ENCODE measurements at regions not wholly inside any gene's neighbourhood (a gene's known extent, or its start where the extent isn't known, plus 50 kb on each side); places are given as distances from the start of the nearest gene placed in this dataset.
"Not testable (repeated sequence)": the region's sequence is repeated elsewhere in the genome, so short reads cannot be mapped to it uniquely, and the experiment has no call there.

DNA sequence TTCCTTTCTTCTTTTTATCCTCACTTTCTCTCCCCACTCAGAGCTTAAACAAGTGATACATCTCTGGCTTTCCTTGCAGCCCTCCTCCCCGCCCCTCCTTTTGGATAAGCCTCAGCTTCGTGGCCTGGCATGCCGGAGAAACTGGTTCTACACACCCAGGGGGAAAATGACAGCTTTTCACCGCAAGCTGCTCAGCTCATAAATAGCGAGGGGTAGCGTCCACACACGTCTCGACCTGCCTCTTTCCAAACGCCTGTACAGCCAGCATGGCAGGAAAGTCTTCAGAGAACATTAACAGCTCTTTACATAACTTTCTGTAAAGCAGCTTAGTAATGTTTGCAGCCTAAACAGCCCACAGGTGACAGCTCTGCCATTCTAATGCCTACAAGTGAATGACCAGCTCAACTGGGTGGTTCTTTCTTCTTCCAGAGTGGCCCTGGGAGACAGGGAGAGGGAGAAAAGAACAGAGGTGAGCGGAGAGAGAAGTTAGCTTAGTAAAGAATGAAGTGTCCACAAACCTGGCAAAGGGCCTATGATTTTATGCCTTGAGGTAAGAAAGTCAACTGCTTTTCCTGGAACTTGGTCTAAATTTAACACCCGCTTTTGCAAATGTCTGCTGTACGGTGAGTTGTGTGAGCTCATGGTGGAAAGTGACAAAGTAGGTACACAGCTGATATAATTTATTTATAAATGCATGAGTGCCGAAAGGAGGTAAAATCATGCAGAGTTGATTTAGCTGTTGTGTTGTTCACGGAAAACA is 251.5 kb downstream of the TFAP2A start:
- no peak for DNase-seq
- TF ChIP-seq GATA1 (IDR thresholded peaks at IDR 0.05; ENCODE audit: low read depth, low read length), result no peak
- no peak for TF ChIP-seq POLR2A (IDR thresholded peaks at IDR 0.05; ENCODE audit: low read length)

DNA sequence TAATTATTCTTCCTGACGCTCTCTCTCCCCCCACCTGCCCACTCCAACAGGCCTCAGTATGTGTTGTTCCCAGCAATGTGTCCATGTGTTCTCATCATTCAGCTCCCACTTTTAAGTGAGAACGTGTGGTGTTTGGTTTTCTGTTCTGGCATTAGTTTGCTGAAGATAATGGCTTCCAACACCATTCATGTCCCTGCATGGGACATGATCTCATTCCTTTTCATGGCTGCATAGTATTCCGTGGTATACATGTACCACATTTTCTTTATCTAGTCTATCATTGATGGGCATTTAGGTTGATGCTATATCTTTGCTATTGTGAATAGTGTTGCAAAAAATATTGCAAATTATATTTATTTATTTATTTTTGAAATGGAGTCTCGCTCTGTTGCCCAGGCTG is 258.0 kb downstream of the TFAP2A start:
- TF ChIP-seq GATA1 (IDR thresholded peaks at IDR 0.05; ENCODE audit: low read depth, low read length), result no peak
- no peak for TF ChIP-seq POLR2A (IDR thresholded peaks at IDR 0.05; ENCODE audit: low read length)
- DNase-seq, result no peak

DNA sequence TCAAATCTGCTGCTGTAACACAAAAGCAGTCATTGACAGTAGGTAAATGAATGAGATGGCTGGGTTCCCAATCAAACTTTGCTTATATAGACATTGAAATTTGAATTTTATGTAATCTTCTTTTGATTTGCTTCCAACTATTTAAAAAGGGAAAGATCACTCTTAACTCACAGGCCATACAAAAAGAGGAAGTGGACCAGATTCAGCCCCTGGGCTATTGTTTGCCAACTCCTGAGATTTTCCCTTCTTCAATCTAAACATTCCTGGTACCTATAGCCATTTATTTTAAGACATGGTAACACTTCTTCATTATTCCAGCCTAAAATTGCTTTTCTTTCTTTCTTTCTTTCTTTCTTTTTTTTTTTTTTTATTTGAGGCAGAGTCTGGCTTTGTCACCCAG is 260.6 kb downstream of the TFAP2A start:
- DNase-seq, result no peak
- TF ChIP-seq POLR2A (IDR thresholded peaks at IDR 0.05; ENCODE audit: low read length) (no peak), GATA1 (IDR thresholded peaks at IDR 0.05; ENCODE audit: low read depth, low read length) (no peak)

DNA sequence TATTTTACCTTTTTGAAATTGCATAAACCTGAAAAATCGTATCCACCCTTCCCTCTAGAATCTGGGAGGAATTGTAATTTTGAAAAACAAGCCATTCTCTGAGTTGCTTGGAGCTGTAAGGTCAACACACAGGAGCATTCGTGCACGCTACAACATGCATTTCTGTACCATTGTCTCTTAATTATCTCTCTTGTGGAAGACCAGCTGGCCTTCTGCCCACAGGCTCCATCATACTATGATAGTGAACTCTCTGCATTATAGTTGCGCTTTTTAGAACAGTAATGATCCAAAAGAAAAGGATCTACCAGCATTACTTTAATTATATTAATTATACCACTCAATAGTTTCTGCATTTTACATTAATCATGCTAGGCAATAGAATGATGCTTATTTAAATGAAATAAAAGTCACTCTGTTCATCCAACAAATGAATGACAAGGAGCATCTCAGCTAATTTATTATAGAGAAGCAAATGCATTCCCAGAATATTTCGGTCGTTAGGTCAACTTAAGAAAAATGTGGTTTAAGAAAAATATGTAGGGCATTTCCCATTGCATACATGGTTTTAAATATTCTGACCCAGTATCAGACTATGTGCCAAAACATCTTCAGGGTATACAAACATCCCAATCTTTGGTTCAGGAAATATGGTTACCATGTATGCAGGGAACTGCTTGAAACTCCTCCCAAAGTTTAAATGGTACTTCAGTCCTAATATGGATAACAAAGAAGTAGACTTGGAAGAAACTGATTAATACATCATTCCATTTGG is 263.5 kb downstream of the TFAP2A start:
- DNase-seq, result no peak
- TF ChIP-seq GATA1 (IDR thresholded peaks at IDR 0.05; ENCODE audit: low read depth, low read length) (no peak), POLR2A (IDR thresholded peaks at IDR 0.05; ENCODE audit: low read length) (no peak)

DNA sequence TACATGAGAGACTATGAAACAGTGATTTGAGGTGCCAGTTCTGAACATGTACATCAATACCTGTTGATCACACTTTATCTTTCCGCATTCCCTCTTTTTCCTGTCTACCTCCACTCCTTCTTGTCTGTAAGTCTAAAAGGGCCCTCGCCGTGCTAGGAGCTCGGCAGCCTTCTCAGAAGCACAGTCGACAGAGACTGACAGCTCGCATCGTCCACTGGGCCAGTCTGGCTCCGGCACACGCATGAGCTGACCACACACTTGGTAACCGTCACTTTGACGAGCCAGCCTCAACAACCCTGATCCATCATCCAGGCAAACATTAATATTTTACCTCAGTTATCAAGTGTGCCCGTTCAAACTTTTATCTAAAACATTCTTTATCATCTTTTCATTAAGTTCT is 265.3 kb downstream of the TFAP2A start:
- TF ChIP-seq POLR2A (IDR thresholded peaks at IDR 0.05; ENCODE audit: low read length) (no peak), GATA1 (IDR thresholded peaks at IDR 0.05; ENCODE audit: low read depth, low read length) (no peak)
- DNase-seq, result no peak

DNA sequence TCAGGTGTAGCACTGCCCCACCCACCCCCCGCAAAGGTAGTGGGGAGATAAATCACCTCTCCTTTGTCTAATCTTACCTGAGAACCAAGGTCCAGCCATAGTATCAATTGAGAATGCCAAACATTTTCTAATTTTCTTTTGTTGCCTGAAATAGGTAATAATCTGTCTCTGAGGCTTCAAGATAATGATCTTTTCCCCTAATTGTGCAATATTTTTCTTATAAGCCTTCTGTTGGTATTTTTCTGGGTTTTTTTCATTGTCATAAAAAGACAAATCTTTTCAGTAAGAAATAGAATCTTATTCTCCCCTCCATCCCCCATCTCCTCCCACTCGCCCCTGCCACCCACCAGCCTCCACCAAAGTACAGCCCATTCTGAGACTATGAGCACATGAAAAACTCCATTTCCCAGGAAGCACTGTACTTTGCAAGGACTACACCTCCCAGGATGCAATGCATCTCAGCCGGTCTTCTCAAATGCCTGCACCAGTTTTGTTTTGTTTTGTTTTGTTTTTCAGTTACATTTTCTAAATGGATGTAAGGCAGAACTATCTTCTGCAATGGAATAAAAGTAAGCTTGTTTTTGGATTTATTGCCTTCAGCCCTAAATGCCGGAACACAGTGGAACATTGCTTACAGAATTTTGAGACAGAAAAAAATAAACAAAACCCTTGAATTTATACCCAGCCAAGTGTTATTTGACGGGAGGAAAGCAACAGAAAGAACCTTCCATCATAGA is 268.0 kb downstream of the TFAP2A start:
- DNase-seq, result peak; percentile 2 to 23
- no peak for TF ChIP-seq POLR2A (IDR thresholded peaks at IDR 0.05; ENCODE audit: low read length)
- TF ChIP-seq GATA1 (IDR thresholded peaks at IDR 0.05; ENCODE audit: low read depth, low read length), result no peak

DNA sequence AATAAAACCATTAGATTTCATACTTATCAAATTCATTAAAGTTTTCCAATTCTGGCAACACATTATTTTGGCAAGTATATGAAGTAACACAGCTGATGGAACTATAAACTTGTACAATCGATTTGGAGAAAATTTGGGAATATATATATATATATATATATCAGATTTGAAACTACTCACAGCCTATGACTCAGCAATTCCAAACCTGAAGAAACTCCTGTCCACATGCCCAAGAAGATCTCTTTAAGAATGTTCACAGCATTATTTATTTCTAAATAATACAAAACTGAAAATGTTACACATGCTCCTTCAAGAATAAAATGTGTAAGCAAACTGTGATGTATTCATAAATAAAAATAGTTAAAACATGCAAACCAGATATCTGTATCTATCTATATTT is 270.1 kb downstream of the TFAP2A start:
- no peak for TF ChIP-seq GATA1 (IDR thresholded peaks at IDR 0.05; ENCODE audit: low read depth, low read length)
- no peak for TF ChIP-seq POLR2A (IDR thresholded peaks at IDR 0.05; ENCODE audit: low read length)
- no peak for DNase-seq

DNA sequence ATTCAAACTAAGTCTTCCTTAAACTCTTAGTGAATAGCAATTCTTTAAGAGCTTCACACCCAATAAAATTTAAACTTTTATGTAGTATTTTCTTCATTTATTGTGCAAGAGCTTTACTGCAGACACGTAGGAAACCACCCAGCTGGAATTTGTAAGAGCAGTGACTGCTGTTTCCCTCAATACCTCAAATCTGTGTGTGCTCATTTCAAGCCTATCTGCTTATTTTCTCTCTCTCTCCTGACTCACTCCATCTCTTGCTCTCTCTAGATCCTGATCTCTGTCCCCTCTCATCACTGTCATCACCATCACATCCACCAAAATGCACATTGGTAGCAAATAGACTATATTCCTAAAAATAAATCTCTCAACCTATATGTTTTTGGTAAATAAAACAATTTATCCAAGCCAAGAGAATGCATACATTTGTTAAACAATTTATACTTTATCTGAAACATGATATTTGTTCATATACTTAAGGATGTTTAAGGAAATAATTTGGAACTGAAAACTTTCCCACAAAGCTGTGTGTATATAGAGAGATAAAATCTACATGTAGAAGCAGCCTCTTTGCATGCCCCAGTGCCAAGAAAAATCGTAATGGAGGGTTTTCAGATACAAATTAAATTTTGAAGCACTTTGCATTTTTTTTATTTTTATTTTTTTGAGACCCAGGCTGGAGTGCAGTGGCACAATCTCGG is 273.0 kb downstream of the TFAP2A start:
- TF ChIP-seq GATA1 (IDR thresholded peaks at IDR 0.05; ENCODE audit: low read depth, low read length) (no peak), POLR2A (IDR thresholded peaks at IDR 0.05; ENCODE audit: low read length) (no peak)
- DNase-seq, result no peak

DNA sequence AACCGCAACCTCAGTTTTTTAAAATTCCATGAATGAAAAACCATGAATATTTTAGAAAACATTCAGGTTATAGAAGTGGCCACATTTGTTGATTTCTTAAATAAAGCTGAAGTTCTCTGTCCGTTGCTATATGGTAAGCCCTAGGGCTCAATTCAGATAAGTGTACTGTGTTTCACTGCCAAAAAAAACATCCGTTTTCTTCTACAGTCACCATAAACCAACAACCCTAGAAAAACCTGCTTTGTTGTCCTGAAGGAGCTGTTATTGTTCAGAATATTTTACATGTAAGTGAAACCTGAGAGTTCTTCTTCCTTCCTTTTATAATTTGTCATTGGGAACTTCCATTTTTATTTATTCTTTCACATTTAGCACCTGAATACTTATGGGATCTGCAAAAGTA is 274.1 kb downstream of the TFAP2A start:
- no peak for TF ChIP-seq POLR2A (IDR thresholded peaks at IDR 0.05; ENCODE audit: low read length)
- no peak for TF ChIP-seq GATA1 (IDR thresholded peaks at IDR 0.05; ENCODE audit: low read depth, low read length)
- DNase-seq, result no peak

DNA sequence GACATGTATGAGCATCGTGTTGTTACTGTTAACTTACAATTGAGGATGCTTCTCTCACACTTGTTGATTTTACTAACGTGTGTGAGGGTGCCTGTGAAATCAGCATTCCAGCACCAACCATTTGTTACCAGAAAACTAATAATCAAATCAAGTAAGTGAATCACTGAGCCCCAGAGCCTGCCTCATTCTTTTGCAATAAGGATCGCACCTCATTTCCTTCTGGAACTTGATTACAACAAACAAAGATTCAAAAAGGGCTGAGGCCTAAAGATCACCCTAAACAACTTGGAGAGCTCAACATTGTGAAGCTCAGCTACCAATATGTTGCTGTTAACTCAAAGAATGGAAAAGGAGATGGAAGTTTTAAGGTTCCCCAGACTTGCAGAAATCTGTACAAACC is 274.7 kb downstream of the TFAP2A start:
- no peak for DNase-seq
- TF ChIP-seq GATA1 (IDR thresholded peaks at IDR 0.05; ENCODE audit: low read depth, low read length), result no peak

DNA sequence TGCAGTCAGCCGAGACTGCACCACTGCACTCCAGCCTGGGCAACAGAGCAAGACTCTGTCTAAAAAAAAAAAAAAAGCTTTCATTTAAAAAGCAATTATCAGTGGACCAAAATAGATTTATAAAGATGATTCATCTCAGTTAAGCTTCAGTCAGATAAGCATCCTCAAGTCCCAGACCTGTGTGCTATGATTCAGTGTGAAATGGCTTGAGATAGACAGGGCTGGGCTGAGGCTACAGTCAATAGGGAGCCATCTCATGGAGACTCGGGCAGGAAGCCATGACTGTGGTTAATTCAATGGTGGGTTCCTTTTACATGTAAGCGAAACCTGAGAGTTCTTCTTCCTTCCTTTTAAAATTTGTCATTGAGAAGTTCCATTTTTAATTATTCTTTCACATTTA is 276.0 kb downstream of the TFAP2A start:
- TF ChIP-seq GATA1 (IDR thresholded peaks at IDR 0.05; ENCODE audit: low read depth, low read length) (no peak), POLR2A (IDR thresholded peaks at IDR 0.05; ENCODE audit: low read length) (no peak)
- no peak for DNase-seq

DNA sequence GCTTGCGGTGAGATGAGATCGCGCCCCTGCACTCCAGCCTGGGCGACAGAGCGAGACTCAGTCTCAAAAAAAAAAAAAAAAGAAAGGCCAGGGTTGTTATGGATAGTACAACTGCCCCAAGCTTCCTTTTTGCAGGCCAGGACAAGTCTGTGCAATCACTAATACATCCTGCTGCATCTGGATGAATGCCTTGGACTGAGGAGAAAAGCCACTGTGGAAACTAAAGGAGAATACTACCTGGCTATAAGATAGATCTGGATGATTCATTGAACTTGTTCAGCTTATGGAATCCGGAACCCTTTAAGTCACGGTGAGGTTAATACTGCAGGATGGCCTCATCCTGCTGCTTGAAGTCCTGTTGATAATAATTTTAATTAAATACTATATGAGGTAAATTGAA is 278.2 kb downstream of the TFAP2A start:
- no peak for DNase-seq
- TF ChIP-seq GATA1 (IDR thresholded peaks at IDR 0.05; ENCODE audit: low read depth, low read length), result no peak
- TF ChIP-seq POLR2A (IDR thresholded peaks at IDR 0.05; ENCODE audit: low read length), result no peak

DNA sequence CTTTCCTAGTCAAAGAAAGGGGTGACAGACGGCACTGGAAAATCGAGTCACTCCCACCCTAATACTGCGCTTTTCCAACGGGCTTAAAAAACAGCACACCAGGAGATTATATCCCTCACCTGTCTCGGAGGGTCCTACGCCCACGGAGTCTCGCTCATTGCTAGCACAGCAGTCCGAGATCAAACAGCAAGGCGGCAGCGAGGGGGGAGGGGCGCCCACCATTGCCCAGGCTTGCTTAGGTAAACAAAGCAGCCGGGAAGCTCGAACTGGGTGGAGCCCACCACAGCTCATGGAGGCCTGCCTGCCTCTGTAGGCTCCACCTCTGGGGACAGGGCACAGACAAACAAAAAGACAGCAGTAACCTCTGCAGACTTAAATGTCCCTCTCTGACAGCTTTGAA is 280.7 kb downstream of the TFAP2A start:
- not testable (repeated sequence) for DNase-seq

DNA sequence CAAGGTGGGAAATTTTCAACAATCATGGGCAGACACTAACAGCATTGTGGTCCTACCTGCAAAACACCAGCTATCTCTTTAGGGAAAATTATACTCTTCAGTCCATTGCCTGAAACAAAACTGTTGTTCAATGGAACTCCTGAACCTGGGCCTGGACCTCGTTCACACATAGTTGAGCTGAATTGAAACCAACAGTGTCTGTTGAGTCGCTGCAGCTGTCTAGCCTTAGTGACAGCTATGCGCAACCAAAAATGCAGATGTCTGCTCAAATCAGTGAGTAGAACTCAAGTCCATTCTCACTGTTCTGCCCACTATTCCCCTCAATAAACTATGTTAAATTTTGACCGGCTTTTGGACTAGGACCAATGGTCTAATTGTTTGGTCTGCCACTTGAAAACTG is 286.2 kb downstream of the TFAP2A start:
- TF ChIP-seq POLR2A (IDR thresholded peaks at IDR 0.05; ENCODE audit: low read length) (no peak), GATA1 (IDR thresholded peaks at IDR 0.05; ENCODE audit: low read depth, low read length) (no peak)
- no peak for DNase-seq
